HL-60 (cell line): ENCODE measurements at regions not wholly inside any gene's neighbourhood (a gene's known extent, or its start where the extent isn't known, plus 50 kb on each side); places are given as distances from the start of the nearest gene placed in this dataset.

Experiments used
- DNase-seq, 2 experiments: peaks; one replicate each; pipeline ENCODE4 v3.0.0-alpha.2; 2010 to 2020; ENCODE audit warnings: low read depth in 1 of 2, low spot score in 1 of 2
- H3K27ac ChIP-seq: fragments of 250-450 bp; sonication (Bioruptor Pico); replicated peaks from 2 replicates; pipeline ENCODE4 v1.5.1; 2020; ENCODE audit warnings: mild to moderate bottlenecking, moderate library complexity
- H3K27me3 ChIP-seq: fragments of 250-450 bp; sonication (Bioruptor Pico); 2 replicates; pipeline ENCODE4 v1.5.1; 2021; ENCODE audit warnings: mild to moderate bottlenecking, moderate library complexity; ENCODE audit not compliant: insufficient read depth, poor library complexity, severe bottlenecking
- H3K4me3 ChIP-seq: replicated peaks from 2 replicates; pipeline ENCODE4 v1.5.1; 2011; ENCODE audit warnings: mild to moderate bottlenecking, control low read depth, low read length; ENCODE audit not compliant: insufficient read depth
- GABPA ChIP-seq: IDR thresholded peaks from 2 replicates; pipeline ENCODE4 v1.6.1; 2012; ENCODE audit warnings: low read depth
- POLR2AphosphoS5 ChIP-seq: IDR thresholded peaks from 2 replicates; pipeline ENCODE4 v1.6.1; 2012; ENCODE audit warnings: low read depth
- SPI1 ChIP-seq: IDR thresholded peaks from 2 replicates; pipeline ENCODE4 v1.6.1; 2012; ENCODE audit warnings: low read depth, mild to moderate bottlenecking, borderline replicate concordance
- TF ChIP-seq, protein P1 (sequence below): IDR thresholded peaks from 2 replicates; pipeline ENCODE4 v1.6.1; 2012; ENCODE audit warnings: low read depth; ENCODE audit not compliant: insufficient replicate concordance
- TF ChIP-seq, protein P2 (sequence below): IDR thresholded peaks from one replicate; pipeline ENCODE4 v1.5.1; 2011; ENCODE audit warnings: low read length, control low read depth, inconsistent platforms; ENCODE audit not compliant: insufficient read depth

DNA sequence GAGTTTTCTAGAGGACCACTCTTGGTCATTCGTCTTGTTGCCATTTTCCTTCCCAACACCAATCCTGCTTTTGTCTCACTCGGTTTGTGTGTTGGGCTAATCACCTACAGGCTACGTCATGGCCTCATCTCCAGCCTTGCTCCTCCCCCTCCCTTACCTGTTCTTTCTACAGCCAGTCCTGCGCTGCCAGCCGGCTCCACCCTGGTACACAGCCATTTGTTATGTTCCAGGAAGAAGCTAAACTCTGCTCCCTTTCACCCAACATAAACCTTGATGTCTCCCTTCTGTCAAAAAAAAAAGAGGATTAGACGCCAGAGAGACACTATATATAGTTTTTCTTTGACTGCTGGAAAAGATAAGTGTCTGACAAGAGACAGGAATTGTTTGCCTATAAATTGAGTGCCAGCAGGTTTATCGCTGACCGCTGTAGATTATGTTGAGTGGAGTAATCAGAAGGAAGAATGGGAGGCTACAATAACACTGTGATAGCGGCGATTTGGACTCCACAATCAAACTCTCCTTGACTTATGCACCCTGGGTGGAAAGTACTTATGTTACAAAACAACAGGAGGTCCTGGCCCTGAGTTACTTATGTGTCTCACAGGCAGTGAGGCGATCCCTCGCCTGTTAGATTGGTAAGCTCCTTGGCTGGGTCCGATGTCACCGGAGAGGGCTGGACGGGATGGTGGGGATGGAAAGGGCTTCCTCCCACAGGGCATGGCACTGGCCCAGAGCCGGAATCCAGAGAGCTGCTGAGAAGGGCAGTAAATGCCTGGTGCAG lies 171.3 kb upstream of the BMPER start:
- Histone ChIP-seq H3K27ac (no peak overlapping the region), H3K4me3 (no peak overlapping the region), H3K27me3 (no peaks in the 10 kb centered on the region)
- DNase-seq = no peak
- TF ChIP-seq GABPA (no peak), POLR2AphosphoS5 (no peak), SPI1 (no peak)
- TF ChIP-seq, protein P1, sequence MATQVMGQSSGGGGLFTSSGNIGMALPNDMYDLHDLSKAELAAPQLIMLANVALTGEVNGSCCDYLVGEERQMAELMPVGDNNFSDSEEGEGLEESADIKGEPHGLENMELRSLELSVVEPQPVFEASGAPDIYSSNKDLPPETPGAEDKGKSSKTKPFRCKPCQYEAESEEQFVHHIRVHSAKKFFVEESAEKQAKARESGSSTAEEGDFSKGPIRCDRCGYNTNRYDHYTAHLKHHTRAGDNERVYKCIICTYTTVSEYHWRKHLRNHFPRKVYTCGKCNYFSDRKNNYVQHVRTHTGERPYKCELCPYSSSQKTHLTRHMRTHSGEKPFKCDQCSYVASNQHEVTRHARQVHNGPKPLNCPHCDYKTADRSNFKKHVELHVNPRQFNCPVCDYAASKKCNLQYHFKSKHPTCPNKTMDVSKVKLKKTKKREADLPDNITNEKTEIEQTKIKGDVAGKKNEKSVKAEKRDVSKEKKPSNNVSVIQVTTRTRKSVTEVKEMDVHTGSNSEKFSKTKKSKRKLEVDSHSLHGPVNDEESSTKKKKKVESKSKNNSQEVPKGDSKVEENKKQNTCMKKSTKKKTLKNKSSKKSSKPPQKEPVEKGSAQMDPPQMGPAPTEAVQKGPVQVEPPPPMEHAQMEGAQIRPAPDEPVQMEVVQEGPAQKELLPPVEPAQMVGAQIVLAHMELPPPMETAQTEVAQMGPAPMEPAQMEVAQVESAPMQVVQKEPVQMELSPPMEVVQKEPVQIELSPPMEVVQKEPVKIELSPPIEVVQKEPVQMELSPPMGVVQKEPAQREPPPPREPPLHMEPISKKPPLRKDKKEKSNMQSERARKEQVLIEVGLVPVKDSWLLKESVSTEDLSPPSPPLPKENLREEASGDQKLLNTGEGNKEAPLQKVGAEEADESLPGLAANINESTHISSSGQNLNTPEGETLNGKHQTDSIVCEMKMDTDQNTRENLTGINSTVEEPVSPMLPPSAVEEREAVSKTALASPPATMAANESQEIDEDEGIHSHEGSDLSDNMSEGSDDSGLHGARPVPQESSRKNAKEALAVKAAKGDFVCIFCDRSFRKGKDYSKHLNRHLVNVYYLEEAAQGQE = no peak
- TF ChIP-seq, protein P2, sequence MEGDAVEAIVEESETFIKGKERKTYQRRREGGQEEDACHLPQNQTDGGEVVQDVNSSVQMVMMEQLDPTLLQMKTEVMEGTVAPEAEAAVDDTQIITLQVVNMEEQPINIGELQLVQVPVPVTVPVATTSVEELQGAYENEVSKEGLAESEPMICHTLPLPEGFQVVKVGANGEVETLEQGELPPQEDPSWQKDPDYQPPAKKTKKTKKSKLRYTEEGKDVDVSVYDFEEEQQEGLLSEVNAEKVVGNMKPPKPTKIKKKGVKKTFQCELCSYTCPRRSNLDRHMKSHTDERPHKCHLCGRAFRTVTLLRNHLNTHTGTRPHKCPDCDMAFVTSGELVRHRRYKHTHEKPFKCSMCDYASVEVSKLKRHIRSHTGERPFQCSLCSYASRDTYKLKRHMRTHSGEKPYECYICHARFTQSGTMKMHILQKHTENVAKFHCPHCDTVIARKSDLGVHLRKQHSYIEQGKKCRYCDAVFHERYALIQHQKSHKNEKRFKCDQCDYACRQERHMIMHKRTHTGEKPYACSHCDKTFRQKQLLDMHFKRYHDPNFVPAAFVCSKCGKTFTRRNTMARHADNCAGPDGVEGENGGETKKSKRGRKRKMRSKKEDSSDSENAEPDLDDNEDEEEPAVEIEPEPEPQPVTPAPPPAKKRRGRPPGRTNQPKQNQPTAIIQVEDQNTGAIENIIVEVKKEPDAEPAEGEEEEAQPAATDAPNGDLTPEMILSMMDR = no peak

DNA sequence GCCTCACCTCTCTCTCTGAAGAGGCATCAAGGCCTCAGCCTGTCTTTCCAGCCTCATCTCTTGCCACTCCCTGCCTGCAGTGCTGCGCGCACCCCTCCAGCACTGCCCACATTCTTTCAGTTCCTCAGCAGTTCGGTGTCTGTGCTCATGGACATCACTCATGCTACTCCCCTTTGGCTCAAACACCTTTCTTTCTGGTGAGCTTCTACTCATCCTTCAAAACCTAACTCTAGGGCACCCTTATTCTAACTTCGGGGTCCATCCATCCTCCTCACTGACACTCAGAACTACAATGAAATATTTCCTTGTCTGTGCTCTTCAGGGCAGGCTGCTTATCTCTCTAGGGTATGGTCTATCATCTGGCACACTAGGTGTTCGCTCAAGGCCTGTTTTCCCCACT lies 169.9 kb upstream of the BMPER start:
- no peak overlapping the region for H3K4me3 ChIP-seq
- TF ChIP-seq POLR2AphosphoS5 (no peak), SPI1 (no peak), GABPA (no peak)
- TF ChIP-seq, protein P1 = no peak
- TF ChIP-seq, protein P2 = no peak
- H3K27ac ChIP-seq = no peak overlapping the region
- DNase-seq = no peak
- no peaks in the 10 kb centered on the region for H3K27me3 ChIP-seq

DNA sequence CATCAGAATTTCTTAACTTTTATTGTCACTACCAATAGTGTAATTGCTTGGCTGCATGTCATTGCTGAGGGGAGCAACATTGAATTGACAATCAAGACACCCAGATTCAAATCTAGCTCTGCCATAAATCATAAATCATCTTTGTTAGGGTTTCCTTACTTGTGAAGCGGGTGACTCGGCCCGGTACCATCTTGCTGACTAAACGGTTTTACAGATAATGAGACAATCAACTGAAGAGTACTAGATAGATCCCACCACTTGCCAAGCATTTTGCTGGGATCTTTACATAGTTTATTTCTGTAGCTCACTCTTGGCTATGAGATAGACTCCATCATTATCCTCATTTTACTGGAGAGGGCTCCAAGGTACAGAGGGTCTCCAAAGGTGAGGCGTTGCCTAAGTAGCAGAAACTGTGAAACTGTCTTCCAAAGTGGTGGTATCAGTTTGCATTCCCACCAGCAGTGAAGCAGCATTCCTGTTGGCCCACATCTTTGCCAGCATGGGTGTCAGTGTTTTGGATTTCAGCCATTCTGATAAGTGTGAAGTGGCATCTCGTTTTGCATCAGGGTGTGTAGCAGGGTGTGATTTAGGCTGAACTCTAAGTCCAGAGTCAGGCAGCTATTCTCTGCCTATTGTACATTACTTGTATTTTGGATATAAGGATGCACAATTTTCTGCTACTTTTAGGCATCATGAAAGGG lies 168.7 kb upstream of the BMPER start:
- TF ChIP-seq GABPA (no peak), POLR2AphosphoS5 (no peak), SPI1 (no peak)
- TF ChIP-seq, protein P2 = no peak
- TF ChIP-seq, protein P1 = no peak
- no peak overlapping the region for H3K27ac ChIP-seq
- H3K4me3 ChIP-seq = no peak overlapping the region
- no peak for DNase-seq
- H3K27me3 ChIP-seq = no peaks in the 10 kb centered on the region
